Smooth muscle cell (in vitro differentiated cells): ENCODE measurements at regions not wholly inside any gene's neighbourhood (a gene's known extent, or its start where the extent isn't known, plus 50 kb on each side); places are given as distances from the start of the nearest gene placed in this dataset.

Source experiments
- DNase-seq: peaks from one replicate; lab custom pipeline; 2025; ENCODE audit not compliant: unreplicated experiment; lab: John Stamatoyannopoulos, UW
- H2AFZ ChIP-seq: fragments of 200-600 bp; sonication (generic); 2 replicates; pipeline ENCODE4 v1.6.0; 2016; ENCODE audit warnings: antibody characterized with exemption, low read depth, mild to moderate bottlenecking
- H3F3A ChIP-seq: fragments of 200-600 bp; sonication (generic); 2 replicates; pipeline ENCODE4 v1.6.0; 2017; ENCODE audit warnings: antibody characterized with exemption, low read depth
- H3K27ac ChIP-seq: fragments of 200-600 bp; sonication (generic); 2 replicates; pipeline ENCODE4 v1.5.1; 2016; ENCODE audit warnings: low read depth, mild to moderate bottlenecking
- H3K27me3 ChIP-seq: fragments of 200-600 bp; sonication (generic); 2 replicates; pipeline ENCODE4 v1.6.1; 2016; ENCODE audit warnings: low read depth, mild to moderate bottlenecking
- H3K36me3 ChIP-seq: fragments of 200-600 bp; sonication (generic); 2 replicates; pipeline ENCODE4 v1.5.1; 2016; ENCODE audit warnings: low read depth
- H3K4me1 ChIP-seq: fragments of 200-600 bp; sonication (generic); 2 replicates; pipeline ENCODE4 v1.5.1; 2016; ENCODE audit warnings: low read depth
- H3K4me2 ChIP-seq: fragments of 200-600 bp; sonication (generic); 2 replicates; pipeline ENCODE4 v1.6.0; 2016; ENCODE audit warnings: mild to moderate bottlenecking
- H3K4me3 ChIP-seq: fragments of 200-600 bp; sonication (generic); 2 replicates; pipeline ENCODE4 v1.5.1; 2016; ENCODE audit warnings: mild to moderate bottlenecking
- H3K79me2 ChIP-seq: fragments of 200-600 bp; sonication (generic); 2 replicates; pipeline ENCODE4 v1.6.0; 2016; ENCODE audit warnings: low read depth, mild to moderate bottlenecking
- H3K9ac ChIP-seq: fragments of 200-600 bp; sonication (generic); 2 replicates; pipeline ENCODE4 v1.6.0; 2016; ENCODE audit warnings: low read depth
- H3K9me3 ChIP-seq: fragments of 200-600 bp; sonication (generic); replicated peaks from 2 replicates; pipeline ENCODE4 v1.5.1; 2016; ENCODE audit warnings: low read depth
- H4K20me1 ChIP-seq: fragments of 200-600 bp; sonication (generic); 2 replicates; pipeline ENCODE4 v1.6.0; 2016; ENCODE audit warnings: low read depth
- CTCF ChIP-seq: fragments of 200-600 bp; sonication (generic); IDR thresholded peaks from 2 replicates; pipeline ENCODE4 v1.5.1; 2017; ENCODE audit warnings: borderline replicate concordance, mild to moderate bottlenecking, antibody characterized with exemption; ENCODE audit not compliant: insufficient read depth, poor library complexity, severe bottlenecking
- WGBS: methylation state at CpG from one replicate; pipeline ENCODE4 v1.1.7; 2016; ENCODE audit warnings: low lambda C conversion rate; 5-methylcytosine and 5-hydroxymethylcytosine counted together

- no peak for TF ChIP-seq CTCF
- no peak overlapping the region for H3K4me3 ChIP-seq
- peaks cover 25% of the 10 kb centered on the region for H3K27me3 ChIP-seq
- H3F3A ChIP-seq, result no peaks in the 10 kb centered on the region
- no peaks in the 10 kb centered on the region for H3K79me2 ChIP-seq
- H3K9ac ChIP-seq, result no peak overlapping the region
- no peak overlapping the region for H3K27ac ChIP-seq
- no peaks in the 10 kb centered on the region for H3K9me3 ChIP-seq
- no peaks in the 10 kb centered on the region for H4K20me1 ChIP-seq
- H2AFZ ChIP-seq, result no peak overlapping the region
- no peak for DNase-seq
- H3K36me3 ChIP-seq, result no peaks in the 10 kb centered on the region
- 53% methylated on average over 1 of the region's 1 CpG for WGBS
- H3K4me2 ChIP-seq, result no peak overlapping the region
- H3K4me1 ChIP-seq, result no peaks in the 10 kb centered on the region
These were observed 605.8 kb downstream of the PTPRU start for GRCh38 chr1:29842130-29842529.

- H3F3A ChIP-seq, result no peaks in the 10 kb centered on the region
- no peaks in the 10 kb centered on the region for H3K4me1 ChIP-seq
- H3K36me3 ChIP-seq, result no peaks in the 10 kb centered on the region
- 79% methylated on average over 4 of the region's 4 CpGs for WGBS
- DNase-seq, result no peak
- H3K27ac ChIP-seq, result no peak overlapping the region
- no peaks in the 10 kb centered on the region for H4K20me1 ChIP-seq
- no peak overlapping the region for H3K4me2 ChIP-seq
- no peak overlapping the region for H3K4me3 ChIP-seq
- H3K9me3 ChIP-seq, result no peaks in the 10 kb centered on the region
- no peak for TF ChIP-seq CTCF
- H3K9ac ChIP-seq, result no peak overlapping the region
- H2AFZ ChIP-seq, result no peak overlapping the region
- H3K27me3 ChIP-seq, result peaks cover 34% of the 10 kb centered on the region
- H3K79me2 ChIP-seq, result no peaks in the 10 kb centered on the region
These were observed 603.4 kb downstream of the PTPRU start for GRCh38 chr1:29839726-29840125.

GRCh38 chr1:29838738-29839320 lies 602.5 kb downstream of the PTPRU start:
- WGBS, result 95% methylated on average over 3 of the region's 3 CpGs
- Histone ChIP-seq H4K20me1 (no peaks in the 10 kb centered on the region), H3K9ac (no peak overlapping the region), H3K36me3 (no peaks in the 10 kb centered on the region), H3K79me2 (no peaks in the 10 kb centered on the region), H3K4me2 (no peak overlapping the region), H3K4me1 (no peaks in the 10 kb centered on the region), H3F3A (no peaks in the 10 kb centered on the region), H3K27me3 (peaks cover 31% of the 10 kb centered on the region), H3K27ac (no peak overlapping the region), H3K4me3 (no peak overlapping the region), H3K9me3 (no peaks in the 10 kb centered on the region), H2AFZ (no peak overlapping the region)
- DNase-seq, result no peak
- no peak for TF ChIP-seq CTCF
